ENCODE measurements at regions not wholly inside any gene's neighbourhood (a gene's known extent, or its start where the extent isn't known, plus 50 kb on each side); places are given as distances from the start of the nearest gene placed in this dataset.

GRCh38 chr2:103526757-103527156, 764.9 kb downstream of the TMEM182 start:
- Histone ChIP-seq H3K9me1 (ENCODE audit: control insufficient read depth, extremely low read depth, insufficient read depth, low read length) (no peaks in the 10 kb centered on the region), H3K4me2 (ENCODE audit: control insufficient read depth, extremely low read depth, insufficient read depth, low read depth, low read length) (no peak overlapping the region), H4K20me1 (ENCODE audit: control insufficient read depth, extremely low read depth, insufficient read depth, low read length) (no peaks in the 10 kb centered on the region), H3K36me3 (ENCODE audit: control insufficient read depth in 2 of 2, extremely low read depth in 1 of 2, insufficient read depth in 2 of 2, low read length in 2 of 2) (no peaks in the 10 kb centered on the region), H3K4me1 (ENCODE audit: control insufficient read depth, extremely low read depth, insufficient read depth, low read length) (no peaks in the 10 kb centered on the region), H2AFZ (ENCODE audit: control insufficient read depth, low read length) (no peak overlapping the region), H3K79me2 (ENCODE audit: control insufficient read depth, insufficient read depth, low read length) (no peaks in the 10 kb centered on the region), H3K9me3 (ENCODE audit: control insufficient read depth, low read depth, low read length) (peaks cover 2% of the 10 kb centered on the region), H3K27ac (ENCODE audit: control insufficient read depth, insufficient read depth, low read length) (no peak overlapping the region), H3K4me3 (ENCODE audit: control insufficient read depth in 2 of 3, extremely low read depth in 1 of 3, insufficient read depth in 2 of 3, low read depth in 1 of 3, low read length in 3 of 3) (no peak overlapping the region), H3K9ac (ENCODE audit: control insufficient read depth, extremely low read depth, insufficient read depth, low read length) (no peak overlapping the region), H3K27me3 (ENCODE audit: control insufficient read depth, extremely low read depth, insufficient read depth, low read length) (no peaks in the 10 kb centered on the region)
- no peak for FAIRE-seq
- DNase-seq (ENCODE audit: low read depth, low spot score) = no peak
- dilution Hi-C loops (cut with MboI; ENCODE audit: extremely low pct_ligation_motif_present, low sequenced_read_pairs) = no loop called here
- TF ChIP-seq EZH2 (IDR thresholded peaks at IDR 0.05; ENCODE audit: low read length) (no peak), CTCF (optimal IDR thresholded peaks at IDR 0.05 in 1 of 3, IDR thresholded peaks at IDR 0.05 in 1 of 3, conservative IDR thresholded peaks at IDR 0.05 in 1 of 3; ENCODE audit: extremely low read depth in 1 of 3, insufficient read depth in 2 of 3, low read length in 3 of 3) (no peak)

- Histone ChIP-seq H3K4me3 (ENCODE audit: control insufficient read depth in 2 of 3, extremely low read depth in 1 of 3, insufficient read depth in 2 of 3, low read depth in 1 of 3, low read length in 3 of 3) (no peak overlapping the region), H4K20me1 (ENCODE audit: control insufficient read depth, extremely low read depth, insufficient read depth, low read length) (no peaks in the 10 kb centered on the region), H3K36me3 (ENCODE audit: control insufficient read depth in 2 of 2, extremely low read depth in 1 of 2, insufficient read depth in 2 of 2, low read length in 2 of 2) (no peaks in the 10 kb centered on the region), H3K27ac (ENCODE audit: control insufficient read depth, insufficient read depth, low read length) (no peak overlapping the region), H3K27me3 (ENCODE audit: control insufficient read depth, extremely low read depth, insufficient read depth, low read length) (no peaks in the 10 kb centered on the region), H3K4me2 (ENCODE audit: control insufficient read depth, extremely low read depth, insufficient read depth, low read depth, low read length) (no peak overlapping the region), H2AFZ (ENCODE audit: control insufficient read depth, low read length) (no peak overlapping the region), H3K9ac (ENCODE audit: control insufficient read depth, extremely low read depth, insufficient read depth, low read length) (no peak overlapping the region), H3K4me1 (ENCODE audit: control insufficient read depth, extremely low read depth, insufficient read depth, low read length) (no peaks in the 10 kb centered on the region), H3K79me2 (ENCODE audit: control insufficient read depth, insufficient read depth, low read length) (no peaks in the 10 kb centered on the region), H3K9me1 (ENCODE audit: control insufficient read depth, extremely low read depth, insufficient read depth, low read length) (no peaks in the 10 kb centered on the region), H3K9me3 (ENCODE audit: control insufficient read depth, low read depth, low read length) (peaks cover 2% of the 10 kb centered on the region)
- DNase-seq (ENCODE audit: low read depth, low spot score) (no peak), FAIRE-seq (no peak)
- dilution Hi-C loops (cut with MboI; ENCODE audit: extremely low pct_ligation_motif_present, low sequenced_read_pairs) = no loop called here
- no peak for TF ChIP-seq CTCF (optimal IDR thresholded peaks at IDR 0.05 in 1 of 3, IDR thresholded peaks at IDR 0.05 in 1 of 3, conservative IDR thresholded peaks at IDR 0.05 in 1 of 3; ENCODE audit: extremely low read depth in 1 of 3, insufficient read depth in 2 of 3, low read length in 3 of 3)
- TF ChIP-seq EZH2 (IDR thresholded peaks at IDR 0.05; ENCODE audit: low read length) = no peak
Measured at GRCh38 chr2:103527278-103527677, 765.4 kb downstream of the TMEM182 start.
